SU-DHL-6 (cell line): ENCODE measurements at regions not wholly inside any gene's neighbourhood (a gene's known extent, or its start where the extent isn't known, plus 50 kb on each side); places are given as distances from the start of the nearest gene placed in this dataset.
"Not testable (repeated sequence)": the region's sequence is repeated elsewhere in the genome, so short reads cannot be mapped to it uniquely, and the experiment has no call there.

Source experiments
- H2AFZ ChIP-seq: fragments of 200-600 bp; sonication (generic); 2 replicates; pipeline ENCODE4 v1.6.1; 2014; ENCODE audit warnings: low read depth, mild to moderate bottlenecking, moderate library complexity, mixed read lengths, antibody characterized with exemption, low read length; ENCODE audit not compliant: severe bottlenecking
- H3F3A ChIP-seq: fragments of 200-600 bp; shearing (Covaris generic); 2 replicates; pipeline ENCODE4 v1.6.0; 2016; ENCODE audit warnings: antibody characterized with exemption, mild to moderate bottlenecking; ENCODE audit not compliant: insufficient read depth
- H3K27ac ChIP-seq: fragments of 200-600 bp; sonication (generic); 2 replicates; pipeline ENCODE4 v1.5.1; 2016; ENCODE audit warnings: low read depth, mild to moderate bottlenecking, low read length, moderate library complexity, mixed read lengths
- H3K27me3 ChIP-seq: fragments of 200-600 bp; sonication (generic), shearing (Covaris generic); 2 replicates; pipeline ENCODE4 v1.6.0; 2014; ENCODE audit warnings: mild to moderate bottlenecking, low read length
- H3K36me3 ChIP-seq: fragments of 200-600 bp; sonication (generic); 2 replicates; pipeline ENCODE4 v1.6.1; 2014; ENCODE audit warnings: mild to moderate bottlenecking, low read length, mixed read lengths
- H3K4me2 ChIP-seq: fragments of 300-600, 200-600 bp; shearing (Covaris generic), sonication (generic); 2 replicates; pipeline ENCODE4 v1.6.0; 2014; ENCODE audit warnings: low read length, low read depth, mild to moderate bottlenecking; ENCODE audit not compliant: poor library complexity, severe bottlenecking
- H3K4me3 ChIP-seq: fragments of 200-600 bp; sonication (generic); 2 replicates; pipeline ENCODE4 v1.5.1; 2014; ENCODE audit warnings: antibody characterized with exemption, low read length, mild to moderate bottlenecking, mixed read lengths; ENCODE audit not compliant: insufficient read depth, poor library complexity, severe bottlenecking
- H3K79me2 ChIP-seq: fragments of 200-600 bp; sonication (generic); 2 replicates; pipeline ENCODE4 v1.6.1; 2014; ENCODE audit warnings: mild to moderate bottlenecking, low read length, moderate library complexity; ENCODE audit not compliant: insufficient read depth
- H3K9ac ChIP-seq: fragments of 200-600 bp; sonication (generic); 2 replicates; pipeline ENCODE4 v1.7.0; 2014; ENCODE audit warnings: mild to moderate bottlenecking, low read length
- H3K9me2 ChIP-seq: fragments of 200-600 bp; sonication (generic); replicated peaks from 2 replicates; pipeline ENCODE4 v1.6.1; 2014; ENCODE audit warnings: low read length; ENCODE audit not compliant: insufficient read depth
- H3K9me3 ChIP-seq: fragments of 200-600 bp; sonication (generic); 2 replicates; pipeline ENCODE4 v1.6.1; 2014; ENCODE audit warnings: low read length, mixed read lengths; ENCODE audit not compliant: insufficient read depth
- H4K20me1 ChIP-seq: fragments of 200-600 bp; sonication (generic); 2 replicates; pipeline ENCODE4 v1.6.1; 2014; ENCODE audit warnings: low read depth, mild to moderate bottlenecking, antibody characterized with exemption, low read length, moderate library complexity, mixed read lengths

DNA sequence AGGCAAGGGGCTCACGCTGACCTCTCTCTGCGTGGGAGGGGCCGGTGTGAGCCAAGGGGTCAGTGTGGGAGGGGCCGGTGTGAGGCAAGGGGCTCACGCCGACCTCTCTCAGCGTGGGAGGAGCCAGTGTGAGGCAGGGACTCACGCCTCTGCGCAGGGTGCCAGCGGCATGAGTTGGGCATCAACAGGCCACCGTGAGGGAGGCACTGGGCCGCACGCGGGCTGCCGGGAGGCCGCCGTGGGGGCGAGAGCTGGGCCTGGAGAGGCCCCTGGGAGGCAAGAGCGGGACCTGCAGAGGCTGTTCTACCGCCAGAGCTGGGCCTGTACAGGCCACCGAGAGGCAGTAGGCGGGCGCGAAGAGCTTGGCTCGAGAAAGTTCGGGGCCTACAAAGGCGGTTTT lies 255.6 kb upstream of the NUPR2 start:
- H3K9ac ChIP-seq, H3K4me2 ChIP-seq, H3K9me2 ChIP-seq, H3F3A ChIP-seq, H3K9me3 ChIP-seq, H3K27me3 ChIP-seq, H4K20me1 ChIP-seq, H3K27ac ChIP-seq, H2AFZ ChIP-seq, H3K4me3 ChIP-seq, H3K79me2 ChIP-seq, H3K36me3 ChIP-seq: not testable (repeated sequence)

DNA sequence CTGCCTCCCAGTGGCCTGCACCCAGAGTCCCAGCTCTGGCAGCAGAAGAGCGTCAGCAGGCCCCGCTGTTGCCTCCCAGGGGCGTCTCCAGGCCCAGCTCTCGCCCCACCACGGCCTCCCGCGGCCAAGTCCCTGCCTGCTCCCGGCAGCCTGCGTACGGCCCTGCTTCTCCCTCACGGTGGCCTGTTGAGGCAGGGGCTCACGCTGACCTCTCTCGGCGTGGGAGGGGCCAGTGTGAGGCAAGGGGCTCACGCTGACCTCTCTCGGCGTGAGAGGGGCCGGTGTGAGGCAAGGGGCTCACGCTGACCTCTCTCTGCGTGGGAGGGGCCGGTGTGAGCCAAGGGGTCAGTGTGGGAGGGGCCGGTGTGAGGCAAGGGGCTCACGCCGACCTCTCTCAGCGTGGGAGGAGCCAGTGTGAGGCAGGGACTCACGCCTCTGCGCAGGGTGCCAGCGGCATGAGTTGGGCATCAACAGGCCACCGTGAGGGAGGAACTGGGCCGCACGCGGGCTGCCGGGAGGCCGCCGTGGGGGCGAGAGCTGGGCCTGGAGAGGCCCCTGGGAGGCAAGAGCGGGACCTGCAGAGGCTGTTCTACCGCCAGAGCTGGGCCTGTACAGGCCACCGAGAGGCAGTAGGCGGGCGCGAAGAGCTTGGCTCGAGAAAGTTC lies 254.1 kb upstream of the NUPR2 start:
- H4K20me1 ChIP-seq, H3K79me2 ChIP-seq, H3K4me2 ChIP-seq, H3K9me2 ChIP-seq, H3K9ac ChIP-seq, H2AFZ ChIP-seq, H3F3A ChIP-seq, H3K27me3 ChIP-seq, H3K9me3 ChIP-seq, H3K36me3 ChIP-seq, H3K4me3 ChIP-seq, H3K27ac ChIP-seq: not testable (repeated sequence)

DNA sequence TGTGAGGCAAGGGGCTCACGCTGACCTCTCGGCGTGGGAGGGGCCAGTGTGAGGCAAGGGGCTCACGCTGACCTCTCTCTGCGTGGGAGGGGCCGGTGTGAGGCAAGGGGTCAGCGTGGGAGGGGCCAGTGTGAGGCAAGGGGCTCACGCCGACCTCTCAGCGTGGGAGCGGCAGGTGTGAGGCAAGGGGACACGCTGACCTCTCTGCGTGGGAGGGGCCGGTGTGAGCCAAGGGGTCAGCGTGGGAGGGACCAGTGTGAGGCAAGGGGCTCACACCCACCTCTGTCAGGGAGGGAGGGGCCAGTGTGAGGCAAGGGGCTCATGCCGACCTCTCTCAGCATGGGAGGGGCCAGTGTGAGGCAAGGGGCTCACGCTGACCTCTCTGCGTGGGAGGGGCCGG lies 251.7 kb upstream of the NUPR2 start:
- not testable (repeated sequence) for H4K20me1 ChIP-seq

DNA sequence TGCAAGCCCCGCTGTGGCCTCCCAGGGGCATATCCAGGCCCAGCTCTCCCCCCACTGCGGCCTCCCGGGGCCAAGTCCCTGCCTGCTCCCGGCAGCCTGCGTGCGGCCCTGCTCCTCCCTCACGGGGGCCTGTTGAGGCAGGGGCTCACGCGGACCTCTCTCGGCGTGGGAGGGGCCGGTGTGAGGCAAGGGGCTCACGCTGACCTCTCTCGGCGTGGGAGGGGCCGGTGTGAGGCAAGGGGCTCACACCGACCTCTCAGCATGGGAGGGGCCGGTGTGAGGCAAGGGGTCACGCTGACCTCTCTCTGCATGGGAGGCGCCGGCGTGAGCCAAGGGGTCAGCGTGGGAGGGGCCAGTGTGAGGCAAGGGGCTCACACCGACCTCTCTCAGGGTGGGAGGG lies 251.2 kb upstream of the NUPR2 start:
- not testable (repeated sequence) for H3K27ac ChIP-seq, H3K9ac ChIP-seq, H3K79me2 ChIP-seq, H3K9me2 ChIP-seq, H3K4me2 ChIP-seq, H3K27me3 ChIP-seq, H2AFZ ChIP-seq, H4K20me1 ChIP-seq, H3F3A ChIP-seq, H3K4me3 ChIP-seq, H3K9me3 ChIP-seq, H3K36me3 ChIP-seq

More for the DNA sequence above, 251.7 kb upstream of the NUPR2 start:
- not testable (repeated sequence) for H3K4me3 ChIP-seq, H3K27me3 ChIP-seq, H3K9me3 ChIP-seq, H3K27ac ChIP-seq, H3K9me2 ChIP-seq, H3F3A ChIP-seq, H2AFZ ChIP-seq, H3K79me2 ChIP-seq, H3K4me2 ChIP-seq, H3K36me3 ChIP-seq, H3K9ac ChIP-seq

DNA sequence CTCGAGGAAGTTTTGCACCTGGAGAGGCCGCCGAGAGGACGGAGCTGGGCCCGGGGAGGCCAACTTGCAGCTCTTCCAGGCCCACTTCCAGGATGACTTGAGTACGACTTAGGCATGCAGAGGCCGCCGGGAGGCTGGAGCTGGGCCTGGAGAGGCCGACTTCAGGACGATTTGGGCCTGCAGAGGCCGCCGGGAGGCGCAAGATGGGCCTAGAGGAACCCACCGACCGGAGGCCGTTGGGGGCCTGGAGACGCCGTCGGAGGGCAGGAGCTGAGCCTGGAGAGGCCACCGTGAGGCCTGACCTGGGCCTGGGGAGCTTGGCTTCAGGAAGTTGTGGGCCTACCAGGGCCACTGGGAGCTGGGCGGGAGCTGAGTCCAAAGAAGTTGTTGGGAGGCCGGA lies 250.5 kb upstream of the NUPR2 start:
- H3F3A ChIP-seq, H3K4me2 ChIP-seq: not testable (repeated sequence)

DNA sequence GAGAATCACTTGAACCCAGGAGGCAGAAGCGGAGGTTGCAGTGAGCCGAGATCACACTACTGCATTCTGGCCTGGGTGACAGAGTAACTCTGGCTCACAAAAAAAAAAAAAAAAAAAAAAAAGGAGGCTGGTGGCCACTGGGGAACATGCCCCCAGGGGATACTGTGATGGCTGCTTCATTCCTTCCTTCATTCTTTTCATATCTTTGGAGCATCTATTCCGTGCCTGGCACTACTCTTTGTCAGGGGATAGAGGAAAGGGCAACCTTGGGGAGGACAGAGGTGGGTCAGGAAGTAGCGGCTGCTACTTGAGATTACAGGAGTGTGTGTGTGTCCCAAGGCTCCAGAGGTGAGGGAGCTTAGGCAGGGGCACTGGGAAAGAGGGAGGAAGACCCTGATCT lies 236.4 kb upstream of the NUPR2 start:
- not testable (repeated sequence) for H3K36me3 ChIP-seq, H3K9me3 ChIP-seq, H3K27ac ChIP-seq, H3K4me2 ChIP-seq, H3K9ac ChIP-seq, H3K4me3 ChIP-seq, H2AFZ ChIP-seq, H3K79me2 ChIP-seq, H3F3A ChIP-seq, H4K20me1 ChIP-seq, H3K9me2 ChIP-seq, H3K27me3 ChIP-seq

More for the DNA sequence above, 250.5 kb upstream of the NUPR2 start:
- H3K4me3 ChIP-seq, H3K27ac ChIP-seq, H3K9me2 ChIP-seq, H4K20me1 ChIP-seq, H3K9me3 ChIP-seq, H3K9ac ChIP-seq, H2AFZ ChIP-seq, H3K79me2 ChIP-seq, H3K36me3 ChIP-seq, H3K27me3 ChIP-seq: not testable (repeated sequence)

DNA sequence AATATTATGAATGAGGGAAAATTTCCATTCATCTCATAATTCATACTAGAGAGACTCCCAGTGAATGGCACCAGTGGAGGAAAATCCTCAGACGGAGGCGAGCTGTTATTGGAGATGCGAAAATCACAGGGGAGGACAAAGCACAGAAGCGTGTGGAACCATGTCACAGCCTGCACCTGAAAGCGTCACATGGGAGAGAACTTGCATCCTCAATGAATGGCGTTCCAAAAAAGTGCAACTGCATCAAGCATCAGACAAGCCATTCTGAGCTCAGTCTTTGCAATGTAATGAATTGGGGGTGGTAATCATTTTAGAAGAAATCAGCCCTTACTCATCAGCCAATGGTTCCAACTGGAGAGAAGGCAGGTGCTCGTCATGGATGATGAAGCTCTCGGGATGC lies 235.0 kb upstream of the NUPR2 start:
- not testable (repeated sequence) for H3K36me3 ChIP-seq, H3K27ac ChIP-seq, H3K9ac ChIP-seq, H2AFZ ChIP-seq, H3K9me2 ChIP-seq, H4K20me1 ChIP-seq, H3K79me2 ChIP-seq, H3K27me3 ChIP-seq, H3K4me3 ChIP-seq, H3K4me2 ChIP-seq, H3K9me3 ChIP-seq, H3F3A ChIP-seq

DNA sequence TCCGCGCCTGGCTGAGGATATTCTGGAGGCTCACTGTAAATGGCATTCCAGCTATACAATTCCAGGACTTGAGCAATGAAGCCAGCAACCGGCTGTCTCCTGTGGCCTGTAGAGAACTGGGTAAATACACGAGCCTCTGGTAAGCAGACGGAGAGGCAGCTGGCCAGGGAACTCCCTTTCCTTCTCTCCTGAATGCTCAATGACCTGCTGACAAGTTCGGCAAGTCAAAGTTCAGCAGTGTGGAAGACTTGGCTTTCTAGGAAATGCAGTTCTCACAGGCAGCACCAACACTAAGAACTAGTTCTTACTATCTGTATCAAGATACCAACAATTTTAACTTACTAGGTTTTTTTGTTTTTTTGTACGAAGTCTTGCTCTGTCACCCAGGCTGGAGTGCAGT lies 232.1 kb upstream of the NUPR2 start:
- not testable (repeated sequence) for H3F3A ChIP-seq, H3K27me3 ChIP-seq, H3K36me3 ChIP-seq, H3K4me2 ChIP-seq, H3K9ac ChIP-seq, H3K4me3 ChIP-seq, H3K9me2 ChIP-seq, H3K9me3 ChIP-seq, H2AFZ ChIP-seq, H3K79me2 ChIP-seq, H4K20me1 ChIP-seq, H3K27ac ChIP-seq
